Stimulated activated CD8-positive, alpha-beta memory T cell treated with anti-CD3 and anti-CD28 coated beads, Interleukin-2, amount 100 ng/mL, for 48 hours (primary cell): ENCODE measurements at regions not wholly inside any gene's neighbourhood (a gene's known extent, or its start where the extent isn't known, plus 50 kb on each side); places are given as distances from the start of the nearest gene placed in this dataset.

Source experiments
- DNase-seq, 2 donors: peaks; one replicate each; pipeline ENCODE4 v3.0.0-alpha.2; 2020; ENCODE audit warnings: low read depth in 2 of 2

DNA sequence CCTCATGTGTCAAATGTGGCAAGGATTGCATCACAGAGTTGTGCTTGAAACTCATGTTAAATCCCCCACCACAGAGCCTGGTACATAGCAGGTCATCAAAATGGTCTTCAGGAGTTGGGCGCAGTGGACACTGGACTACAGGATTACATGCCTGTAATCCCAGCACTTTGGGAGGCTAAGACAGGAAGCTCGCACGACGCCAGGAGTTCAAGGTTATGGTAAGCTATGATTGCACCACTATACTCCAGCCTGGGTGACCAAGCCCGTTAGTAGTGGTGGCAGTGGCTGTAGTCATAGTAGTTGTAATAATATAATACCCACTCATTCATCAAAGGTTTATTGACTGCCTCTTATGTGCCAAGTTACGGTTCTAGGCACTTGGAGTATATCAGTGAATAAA lies 123.4 kb upstream of the IRF2BP2 start:
- DNase-seq, result no peak

GRCh38 chr1:234732671-234733390 lies 122.9 kb upstream of the IRF2BP2 start:
- no peak for DNase-seq

- no peak for DNase-seq
These were observed 122.3 kb upstream of the IRF2BP2 start for GRCh38 chr1:234732260-234732659.

- no peak for DNase-seq
These were observed 121.6 kb upstream of the IRF2BP2 start for GRCh38 chr1:234731569-234732085.

DNA sequence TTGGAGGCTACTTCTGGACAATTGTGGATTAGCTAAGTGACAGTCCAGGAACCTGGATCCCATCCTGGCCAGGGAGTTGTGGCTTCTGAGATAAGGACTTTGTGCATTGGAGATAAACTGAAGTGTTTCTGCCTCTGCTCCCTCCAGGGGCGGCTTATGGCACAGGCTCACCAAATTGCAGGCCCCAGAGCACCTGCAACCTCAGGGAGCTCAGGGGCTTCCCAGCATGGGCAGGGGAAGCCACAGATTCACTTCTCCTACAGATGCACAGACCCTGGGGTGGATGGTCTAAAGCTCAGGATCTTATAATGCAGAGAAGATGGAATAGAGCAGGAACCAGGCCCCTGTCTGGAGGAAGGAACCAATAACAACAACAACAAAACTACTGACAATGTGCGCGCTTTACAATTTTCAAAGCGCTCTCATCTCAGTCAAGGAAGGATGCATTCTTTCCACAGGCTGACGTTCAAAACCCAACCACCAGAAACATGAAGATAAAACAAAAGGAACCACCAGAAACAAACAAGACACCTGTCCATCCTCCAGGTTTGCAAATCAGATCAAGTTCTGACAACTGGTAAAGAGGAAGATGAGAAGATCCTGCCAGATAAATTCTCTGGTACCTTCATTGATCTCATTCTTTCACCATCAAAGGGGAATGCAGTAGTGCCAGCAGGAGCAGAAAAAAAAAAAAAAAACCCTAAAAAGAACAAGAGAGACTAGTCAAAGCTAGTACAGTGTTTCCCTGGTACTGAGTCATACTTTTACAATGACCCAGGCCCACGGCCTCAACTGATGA lies 121.0 kb upstream of the IRF2BP2 start:
- peak in 1 of 2 donors; percentile 24 for DNase-seq

- DNase-seq, result no peak
These were observed 120.4 kb upstream of the IRF2BP2 start for GRCh38 chr1:234730475-234730769.

- no peak for DNase-seq
These were observed 119.8 kb upstream of the IRF2BP2 start for GRCh38 chr1:234729561-234730474.

- no peak for DNase-seq
These were observed 118.8 kb upstream of the IRF2BP2 start for GRCh38 chr1:234728740-234729139.

- no peak for DNase-seq
These were observed 117.3 kb upstream of the IRF2BP2 start for GRCh38 chr1:234727018-234727940.

DNA sequence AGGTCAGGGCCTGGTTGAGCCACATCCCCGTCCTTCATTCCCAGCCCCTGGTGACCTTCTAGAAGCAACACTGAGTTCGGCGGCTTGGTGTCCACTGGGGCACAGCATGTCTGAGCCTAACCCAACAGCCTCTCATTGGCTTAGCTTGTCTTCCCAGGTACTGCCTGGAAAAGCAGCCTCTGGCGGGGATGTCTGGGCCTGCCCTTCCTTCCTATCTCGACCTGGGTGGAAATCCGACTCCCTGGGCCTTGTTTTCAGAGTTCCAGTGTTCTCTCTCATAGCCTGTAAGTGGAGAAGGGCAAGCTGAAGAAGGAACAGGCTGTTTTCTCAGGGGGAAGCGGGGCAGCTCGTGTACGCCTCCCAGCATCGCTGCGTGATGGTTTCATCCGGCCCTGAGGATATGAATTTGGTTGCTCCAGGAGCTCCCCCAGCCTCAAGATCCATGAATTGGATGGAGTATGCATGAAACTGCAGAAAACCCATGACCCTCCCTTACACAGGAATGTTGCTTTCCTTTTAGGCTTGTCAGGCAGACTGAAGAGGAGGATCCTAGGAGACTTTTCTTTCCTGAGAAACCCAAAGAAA lies 116.5 kb upstream of the IRF2BP2 start:
- DNase-seq, result no peak

DNA sequence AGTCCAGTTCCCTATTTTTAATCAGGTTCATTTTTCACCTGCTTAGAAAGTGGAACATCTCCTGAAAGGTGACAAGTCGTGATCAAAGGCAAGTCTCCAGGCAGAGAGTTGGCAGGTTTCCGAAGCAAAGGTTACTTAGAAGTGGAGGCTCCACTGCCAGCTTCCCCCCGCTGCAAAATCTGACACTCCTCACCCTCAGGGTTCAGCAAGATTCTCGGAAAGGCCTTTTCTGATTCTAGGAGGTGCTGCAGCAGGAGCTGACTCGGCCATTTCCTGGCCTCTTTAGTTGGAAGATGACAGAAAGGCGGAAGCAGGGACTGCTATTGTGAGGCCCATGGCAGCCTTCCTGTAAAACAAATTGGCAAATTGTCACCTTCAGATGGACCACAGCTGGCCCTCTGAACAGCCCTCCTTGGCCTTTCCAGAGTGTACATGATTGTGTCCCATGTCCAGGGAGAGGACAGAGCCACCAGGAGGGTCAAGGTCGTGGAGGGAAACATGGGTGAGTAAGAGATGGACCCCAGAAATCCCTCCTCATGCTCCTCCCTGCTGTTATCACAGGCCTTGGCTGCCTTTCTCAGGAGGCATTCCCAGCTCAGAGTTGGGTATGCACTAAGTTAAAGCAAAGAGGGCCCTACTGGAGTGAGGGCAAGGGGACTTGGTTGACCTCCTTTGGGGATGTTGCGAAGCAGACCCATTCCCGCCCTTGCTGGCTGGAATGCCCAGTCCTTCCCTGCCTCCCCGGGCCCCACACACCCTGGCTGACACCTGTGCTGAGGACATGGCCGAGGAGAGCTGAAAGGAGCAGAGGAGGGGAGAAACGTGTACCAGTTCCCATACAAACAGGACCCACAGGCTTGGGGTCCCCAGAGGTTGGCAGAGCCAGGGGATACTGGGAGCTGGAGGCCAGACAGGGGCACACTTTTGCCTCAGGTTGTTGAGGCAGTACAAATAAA lies 115.5 kb upstream of the IRF2BP2 start:
- peak in 1 of 2 donors; percentile 48 for DNase-seq

GRCh38 chr1:234724516-234725176 lies 114.7 kb upstream of the IRF2BP2 start:
- DNase-seq, result no peak

DNA sequence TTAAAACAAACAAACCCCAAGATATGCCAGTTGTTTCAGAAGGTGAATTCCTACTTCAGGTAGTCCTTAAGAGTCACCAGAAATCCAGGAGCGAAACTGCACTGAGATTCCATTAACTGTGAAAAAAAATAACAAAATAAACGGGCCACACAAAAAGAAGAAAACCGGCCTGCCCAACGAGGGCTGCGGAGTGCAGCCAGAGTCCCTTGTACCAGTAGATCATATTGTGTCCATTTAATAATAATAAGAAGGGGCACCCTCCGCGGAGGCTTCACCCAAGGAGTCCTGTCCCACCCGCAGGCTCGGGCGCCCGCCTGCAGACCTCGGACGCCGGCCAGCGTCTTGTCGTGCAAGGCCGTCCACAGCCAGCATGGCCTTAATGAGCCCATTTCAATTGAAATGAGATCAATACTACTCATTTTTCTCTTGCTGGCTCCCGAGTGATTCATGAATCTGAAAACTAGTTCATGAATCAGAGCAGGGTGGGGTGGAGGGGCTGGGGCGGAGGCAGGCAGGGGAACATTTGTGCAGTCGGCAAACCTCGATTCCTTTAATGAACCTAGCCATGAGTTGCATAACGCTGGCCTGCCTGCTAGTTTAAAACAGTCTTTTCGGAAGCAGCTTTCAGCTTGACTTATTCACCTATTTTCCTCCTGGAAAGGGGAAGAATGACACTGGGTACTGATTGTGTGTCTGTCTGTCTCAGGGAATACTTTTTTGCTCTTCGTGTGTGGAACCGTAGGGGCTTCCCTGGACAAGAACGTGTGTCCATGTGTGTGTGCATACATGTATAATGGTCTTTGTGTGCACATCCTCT lies 113.1 kb upstream of the IRF2BP2 start:
- peak; percentile 56 to 65 for DNase-seq

GRCh38 chr1:234722270-234722704 lies 112.3 kb upstream of the IRF2BP2 start:
- no peak for DNase-seq

DNA sequence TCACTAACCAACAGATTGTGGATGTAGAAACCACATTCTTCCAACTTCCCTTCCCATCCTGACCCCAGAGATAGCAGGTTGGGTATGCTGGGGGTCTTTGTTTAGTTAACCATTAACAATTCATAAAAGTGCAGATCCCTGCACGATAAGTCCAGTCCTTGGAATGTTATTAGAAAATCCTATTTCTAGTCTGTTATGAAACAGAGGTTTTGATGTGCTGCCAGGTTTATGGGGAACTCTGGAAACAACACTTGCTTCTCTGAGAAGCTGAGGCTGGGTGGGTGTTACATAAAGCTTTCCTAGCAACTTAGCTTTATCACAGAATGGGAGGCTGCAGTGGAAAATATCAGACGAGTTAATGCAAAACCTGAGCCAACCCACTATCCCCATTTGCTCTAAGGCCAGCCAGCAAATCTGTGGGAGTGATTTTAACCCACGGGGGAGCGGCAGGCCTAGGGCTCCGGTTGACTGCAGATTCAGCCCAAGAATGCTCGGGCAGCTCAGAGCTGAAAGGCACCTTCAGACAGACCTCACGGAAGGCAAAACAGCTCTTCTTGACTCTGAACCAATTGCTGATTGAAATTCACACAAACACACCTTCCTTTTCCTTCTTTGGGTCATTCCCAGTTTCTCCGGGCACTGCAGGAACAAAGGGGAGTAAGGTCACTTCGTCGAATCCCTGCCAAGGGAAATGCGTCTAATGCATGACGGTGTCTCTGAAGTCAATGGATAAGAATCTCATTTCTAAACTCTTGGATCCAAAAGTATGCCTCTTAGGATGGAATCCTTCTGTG lies 111.7 kb upstream of the IRF2BP2 start:
- no peak for DNase-seq

DNA sequence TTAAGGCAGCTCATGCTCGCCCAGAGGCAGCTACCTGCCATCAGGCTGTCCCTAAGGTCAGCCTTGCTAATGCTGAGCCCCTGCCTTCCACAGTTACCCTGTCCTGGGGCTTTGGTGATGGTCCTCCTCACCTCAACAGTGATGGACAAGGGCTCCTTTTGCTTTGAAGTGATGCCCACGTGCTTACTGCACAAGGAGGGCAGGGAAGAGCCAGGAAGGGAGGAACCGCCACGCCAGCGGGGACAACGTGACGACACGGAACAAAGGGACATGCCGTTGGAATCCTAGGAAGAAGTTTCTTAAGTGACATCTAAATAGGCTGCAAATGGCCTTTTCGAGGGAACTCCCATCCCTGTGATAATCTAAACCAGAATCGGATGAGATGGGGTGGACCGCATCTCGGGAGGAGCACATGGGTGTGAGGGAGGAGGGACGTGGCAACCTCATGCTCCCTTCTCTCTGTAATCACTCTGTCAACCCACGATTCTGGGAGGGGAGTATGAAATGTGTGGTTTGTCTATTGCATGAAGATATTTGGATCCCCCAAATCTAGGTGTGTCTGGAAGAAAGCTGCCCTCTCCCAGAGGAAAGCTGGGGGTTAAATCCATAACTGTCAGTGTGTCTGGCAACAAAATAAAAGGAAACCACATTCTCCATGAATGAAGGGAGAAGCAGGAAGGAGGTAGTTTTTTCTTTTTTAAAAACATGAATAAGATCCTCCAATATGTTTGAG lies 110.9 kb upstream of the IRF2BP2 start:
- no peak for DNase-seq
